DMS153 treated with DMSO at 0.1 percent for 48 hours (cell line): ENCODE measurements at regions not wholly inside any gene's neighbourhood (a gene's known extent, or its start where the extent isn't known, plus 50 kb on each side); places are given as distances from the start of the nearest gene placed in this dataset.
A peak's percentile ranks its signal among the peaks of the same experiment; 100 is the strongest.
"Not testable (repeated sequence)": the region's sequence is repeated elsewhere in the genome, so short reads cannot be mapped to it uniquely, and the experiment has no call there.

Experiments used
- DNase-seq: peaks from one replicate; lab custom pipeline; 2025; ENCODE audit not compliant: unreplicated experiment; lab: John Stamatoyannopoulos, UW

DNA sequence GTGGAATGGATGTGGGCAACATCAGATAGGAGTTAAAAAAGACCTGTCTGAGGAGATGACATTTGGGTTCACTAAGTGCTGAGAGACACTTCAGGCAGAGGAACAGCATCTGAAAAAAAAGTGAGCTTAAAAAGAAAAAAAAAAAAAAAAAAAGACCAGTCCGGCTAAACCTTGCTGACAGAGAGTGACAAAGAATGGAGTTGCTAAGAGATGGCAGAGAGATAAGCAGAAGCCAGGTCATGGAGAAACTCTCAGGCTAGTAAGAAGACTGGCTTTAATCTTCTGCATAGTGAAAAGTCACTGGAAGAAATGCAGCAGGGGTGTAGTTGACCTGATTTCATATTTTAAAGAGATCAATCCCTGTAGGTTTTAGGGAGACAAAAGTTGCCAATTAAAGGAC is 711.1 kb upstream of the SEMA3D start:
- DNase-seq, result no peak

DNA sequence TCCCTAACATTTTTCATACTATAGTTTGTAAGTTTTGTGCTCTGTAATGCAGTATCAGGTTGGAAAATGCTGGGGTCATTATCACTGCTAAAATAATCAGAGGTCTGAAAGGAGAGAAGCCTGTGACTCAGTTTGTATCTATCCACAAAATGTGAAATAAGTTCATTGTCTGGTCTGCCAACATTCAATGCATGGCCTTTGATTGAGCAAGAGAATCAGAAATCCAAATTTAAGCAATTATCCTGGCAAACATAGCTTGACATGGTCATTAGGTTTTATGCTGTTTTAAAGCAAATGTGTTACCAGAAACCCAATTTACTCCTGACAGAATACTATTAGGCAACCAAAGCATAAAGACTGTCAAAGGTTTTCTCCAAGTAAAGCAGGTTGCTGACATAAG is 709.7 kb upstream of the SEMA3D start:
- DNase-seq, result no peak

DNA sequence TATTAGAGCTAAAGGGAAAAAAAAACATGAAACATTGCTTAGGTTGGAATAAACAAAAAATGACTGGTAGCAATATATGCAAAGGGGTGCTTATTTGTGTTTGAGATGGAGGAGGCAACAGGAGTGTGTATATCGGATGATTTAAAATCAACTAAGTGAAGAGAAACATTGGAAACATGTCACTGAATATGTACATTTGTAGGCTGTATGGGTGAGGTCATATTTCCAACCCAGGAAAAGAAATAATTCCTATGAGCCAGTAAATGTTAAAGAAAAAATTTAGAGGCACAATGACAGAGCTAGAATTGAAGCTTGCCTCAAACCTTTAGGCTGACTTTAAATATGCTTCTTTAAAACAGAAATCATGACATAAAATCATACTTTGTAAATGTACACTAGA is 709.0 kb upstream of the SEMA3D start:
- no peak for DNase-seq

DNA sequence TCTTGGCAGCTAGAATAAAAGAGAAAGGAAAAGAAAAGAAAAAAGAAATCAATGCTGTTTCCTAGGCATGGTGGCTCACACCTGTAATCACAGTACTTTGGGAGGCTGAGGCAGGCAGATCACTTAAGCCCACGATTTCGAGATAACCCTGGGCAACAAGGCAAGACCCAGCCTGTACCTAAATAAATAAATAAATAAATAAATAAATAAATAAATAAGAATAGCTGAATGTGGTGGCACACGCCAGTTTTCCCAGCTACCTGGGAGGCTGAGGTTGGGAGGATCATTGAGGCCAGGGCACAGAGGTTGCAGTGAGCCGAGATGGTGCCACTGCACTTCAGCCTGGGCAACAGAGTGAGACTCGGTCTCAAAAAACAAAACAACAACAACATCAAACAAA is 705.0 kb upstream of the SEMA3D start:
- not testable (repeated sequence) for DNase-seq

DNA sequence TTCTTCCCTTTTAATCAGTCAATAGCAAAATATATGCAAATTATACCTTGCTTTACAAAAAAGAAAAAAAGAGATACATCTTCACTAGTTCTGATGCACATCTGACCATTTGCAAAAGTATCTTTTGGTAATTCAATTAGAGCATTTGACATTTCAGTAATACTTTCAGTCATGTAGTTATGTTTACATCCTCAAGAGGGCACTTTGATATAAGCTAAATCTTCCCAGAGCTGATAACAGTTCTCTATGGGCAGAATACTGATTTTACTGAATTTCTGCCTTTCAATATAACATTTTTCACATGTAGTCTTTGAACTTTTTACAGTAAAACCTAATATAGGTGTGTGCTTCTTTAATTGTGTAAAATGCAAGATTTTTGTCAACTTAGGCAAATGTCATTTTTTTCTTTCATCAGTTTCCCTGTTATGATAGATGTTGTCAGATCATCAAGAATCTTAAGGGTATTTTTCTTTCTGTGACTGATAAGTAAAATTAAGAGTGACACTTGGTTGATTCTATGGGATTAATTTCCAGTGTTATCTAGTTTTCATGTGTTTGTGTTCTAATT is 703.5 kb upstream of the SEMA3D start:
- peak; percentile 34 for DNase-seq

DNA sequence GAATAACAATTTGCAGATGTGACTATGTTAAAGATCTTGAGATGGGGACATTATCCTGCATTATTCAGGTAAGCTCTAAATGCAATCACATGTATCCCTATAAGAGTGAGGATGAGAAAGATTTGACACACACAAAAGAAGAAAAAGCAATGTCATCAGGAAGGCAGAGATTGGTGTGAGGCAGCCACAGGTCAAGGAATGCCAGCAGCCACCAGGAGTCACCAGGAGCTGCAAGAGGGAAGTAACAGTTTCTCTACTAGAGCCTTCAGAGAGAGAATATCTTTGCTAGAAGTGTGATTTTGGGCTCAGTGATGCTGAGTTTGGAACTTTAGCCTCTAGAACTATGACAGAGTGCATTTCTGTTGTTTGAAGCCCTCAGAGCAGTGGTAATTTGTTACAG is 700.3 kb upstream of the SEMA3D start:
- DNase-seq, result no peak

DNA sequence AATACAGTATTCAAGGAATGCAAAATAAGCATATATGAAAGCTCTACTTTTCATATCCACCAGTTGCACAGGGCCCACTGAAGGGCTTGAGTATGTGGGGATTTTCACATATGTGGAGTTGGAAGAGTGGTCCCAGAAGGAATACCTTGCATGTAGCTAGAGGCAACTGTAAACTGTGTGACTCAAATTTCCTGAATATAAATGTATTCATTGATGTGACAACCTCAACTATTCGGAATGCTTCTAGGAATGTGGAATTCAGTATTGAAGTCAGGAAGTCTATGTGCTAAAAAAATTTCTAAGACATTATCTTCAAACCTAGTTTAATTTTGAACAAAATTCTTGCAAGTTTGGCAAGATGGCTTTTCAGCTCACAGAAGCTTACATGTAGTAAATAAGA is 695.5 kb upstream of the SEMA3D start:
- no peak for DNase-seq

DNA sequence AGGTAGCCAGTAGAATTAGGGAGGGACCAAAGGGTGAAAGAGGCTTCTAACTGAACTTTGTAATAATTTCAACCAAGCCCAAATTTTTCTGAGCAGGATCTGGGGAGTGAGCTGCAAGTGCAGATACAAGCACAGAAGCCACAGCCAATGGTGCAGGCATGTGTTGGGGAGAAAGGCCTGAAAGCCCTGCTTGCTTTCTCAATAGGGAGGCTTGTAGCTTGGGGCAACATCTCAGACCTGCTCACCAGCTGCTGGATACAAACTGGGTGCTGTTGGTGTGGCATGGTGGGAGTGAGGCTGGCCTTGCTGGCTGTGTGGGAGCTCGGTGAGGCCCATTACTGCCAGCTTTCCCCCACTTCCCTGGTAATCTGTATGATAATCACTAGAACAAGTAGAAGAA is 688.5 kb upstream of the SEMA3D start:
- DNase-seq, result no peak

DNA sequence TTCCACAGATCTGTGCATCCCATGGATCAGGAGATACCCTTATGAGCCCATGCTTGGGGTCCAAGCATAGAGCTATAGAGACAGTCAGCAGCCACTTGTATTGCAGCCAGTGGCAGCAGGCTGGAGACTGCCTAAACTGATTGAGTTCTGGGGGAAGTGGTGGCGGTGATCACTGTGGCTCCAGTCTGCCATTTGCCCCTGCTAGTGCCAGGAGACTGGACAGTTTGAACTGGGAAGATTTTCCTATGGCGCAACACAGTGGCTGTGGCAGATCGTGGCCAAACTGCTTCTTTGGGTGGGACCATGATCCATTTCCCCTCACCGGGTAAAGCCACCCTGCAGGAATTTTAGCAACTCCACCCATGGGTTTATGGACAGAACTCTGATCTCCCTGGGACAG is 679.7 kb upstream of the SEMA3D start:
- DNase-seq, result no peak

DNA sequence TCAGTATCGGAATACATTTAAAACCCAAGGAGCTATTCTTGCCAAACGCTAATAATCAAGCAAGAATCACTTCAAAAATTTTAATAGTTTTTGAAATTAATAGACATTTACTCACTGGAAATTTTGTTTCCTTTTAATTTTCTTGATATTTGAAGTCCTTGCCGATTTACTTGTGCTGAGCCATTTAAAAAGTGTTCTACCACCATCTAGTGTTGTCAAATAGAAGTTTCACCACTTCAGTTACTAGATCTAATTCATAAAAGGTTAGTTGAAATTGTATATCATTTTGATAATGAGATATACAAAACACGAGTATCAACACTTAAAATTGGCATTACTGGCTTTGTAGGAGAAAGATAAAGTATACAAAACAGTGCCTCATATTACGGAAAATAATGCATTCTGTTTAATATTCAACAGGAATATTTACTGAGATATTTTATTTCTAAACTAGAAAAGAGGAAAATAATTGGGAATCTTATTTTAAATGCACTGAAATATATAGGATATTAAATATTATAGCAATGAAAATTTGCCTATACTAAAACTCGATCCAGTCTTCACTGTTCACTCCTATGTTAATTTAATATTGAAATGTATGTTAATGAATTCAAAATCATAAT is 664.8 kb upstream of the SEMA3D start:
- DNase-seq, result no peak

DNA sequence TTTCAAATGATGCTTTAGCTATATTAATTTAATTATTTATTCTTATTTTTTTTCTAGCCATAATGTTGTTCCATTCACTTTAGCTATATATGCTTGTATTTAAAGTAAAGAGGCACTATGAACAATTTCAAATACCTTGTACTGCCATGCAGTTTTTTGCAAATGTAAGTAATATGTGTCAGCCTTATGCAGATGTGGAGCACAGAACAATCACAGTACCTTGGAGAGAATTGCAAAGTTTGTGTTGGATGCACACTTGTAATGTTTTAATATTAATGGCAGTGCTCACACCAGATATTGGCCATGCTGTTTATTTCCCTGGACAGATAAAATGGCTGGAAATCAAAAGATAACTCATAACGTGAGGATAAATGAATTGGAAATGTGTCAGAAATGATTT is 663.5 kb upstream of the SEMA3D start:
- no peak for DNase-seq

DNA sequence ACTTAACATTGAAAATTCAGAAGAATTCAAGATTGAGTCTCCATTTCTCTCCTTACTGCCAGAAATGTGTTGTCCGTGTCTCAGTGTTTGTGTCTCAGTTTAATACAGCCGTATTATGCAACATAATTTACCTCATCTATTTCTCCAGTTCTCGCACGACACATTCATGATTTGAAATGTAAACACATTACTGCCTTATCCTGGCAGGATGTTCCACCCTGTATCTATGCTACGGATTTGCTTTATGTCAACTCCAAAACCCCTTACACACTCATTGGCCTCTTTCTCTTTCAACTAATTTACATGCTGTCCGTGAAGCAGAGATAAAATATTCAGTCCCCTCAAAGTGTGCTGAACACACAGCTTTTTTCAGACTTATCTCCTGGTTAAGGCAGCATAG is 653.7 kb upstream of the SEMA3D start:
- DNase-seq, result no peak

DNA sequence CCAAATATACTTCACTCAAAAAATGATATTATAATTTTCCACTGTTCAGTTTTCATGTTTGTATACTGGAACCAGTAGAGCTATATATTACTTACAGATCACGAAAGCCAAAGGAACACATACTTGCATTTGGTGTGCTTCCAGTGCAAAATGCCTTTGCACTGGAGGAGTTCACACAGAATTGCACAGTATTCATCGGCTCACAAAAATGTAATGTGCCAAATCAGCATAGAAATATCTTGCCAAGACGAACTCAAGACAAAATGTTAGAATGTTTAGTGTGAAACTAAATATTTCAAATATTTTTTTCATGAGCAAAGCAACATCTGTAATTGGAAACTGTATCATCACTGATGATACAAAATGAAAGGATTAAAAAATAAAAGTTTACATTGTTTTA is 646.2 kb upstream of the SEMA3D start:
- no peak for DNase-seq

DNA sequence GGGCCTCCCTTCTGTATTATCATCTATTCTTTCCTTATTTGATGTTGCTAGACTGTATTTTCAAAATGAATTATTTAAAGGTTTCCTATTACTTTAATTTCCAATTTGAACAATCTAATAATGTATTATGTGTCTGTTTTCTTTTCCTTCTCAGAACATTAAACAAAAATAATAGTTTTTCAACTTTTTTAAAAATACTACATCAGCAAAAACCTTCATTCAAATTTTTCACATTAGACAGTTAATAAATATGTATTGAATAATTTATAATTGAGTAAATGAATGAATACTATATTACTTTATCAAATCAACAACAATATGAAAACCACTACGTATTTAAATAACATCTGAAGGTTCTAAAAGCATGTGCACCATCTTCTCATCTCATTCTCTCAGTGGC is 644.1 kb upstream of the SEMA3D start:
- DNase-seq, result no peak

DNA sequence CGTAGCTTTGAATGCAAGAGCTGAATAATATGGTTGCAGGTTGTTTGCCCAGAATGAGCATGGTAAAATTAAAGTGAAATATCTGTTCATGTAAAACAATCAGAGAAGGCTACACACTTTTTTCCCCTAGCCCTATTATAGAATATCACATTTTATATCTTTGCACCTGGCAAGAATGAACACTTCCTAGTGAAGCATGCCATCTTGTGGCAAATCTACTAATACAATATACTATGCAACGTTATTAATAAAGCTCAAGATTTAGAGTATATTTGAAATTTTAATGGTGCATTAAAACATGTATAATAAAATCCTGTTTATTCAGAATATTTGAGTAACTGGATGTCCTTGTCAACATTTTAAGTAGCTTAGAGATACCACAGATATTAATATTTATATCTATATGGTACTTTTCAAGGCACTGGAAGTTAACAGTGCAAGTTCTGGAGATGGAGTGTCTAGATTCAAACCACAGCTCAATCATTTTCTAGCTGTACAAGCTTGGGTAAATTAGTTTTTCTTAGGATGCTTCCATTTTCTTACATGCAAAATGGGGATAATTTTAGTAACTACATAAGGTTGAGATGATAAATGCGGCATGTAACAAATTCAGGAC is 643.1 kb upstream of the SEMA3D start:
- no peak for DNase-seq

DNA sequence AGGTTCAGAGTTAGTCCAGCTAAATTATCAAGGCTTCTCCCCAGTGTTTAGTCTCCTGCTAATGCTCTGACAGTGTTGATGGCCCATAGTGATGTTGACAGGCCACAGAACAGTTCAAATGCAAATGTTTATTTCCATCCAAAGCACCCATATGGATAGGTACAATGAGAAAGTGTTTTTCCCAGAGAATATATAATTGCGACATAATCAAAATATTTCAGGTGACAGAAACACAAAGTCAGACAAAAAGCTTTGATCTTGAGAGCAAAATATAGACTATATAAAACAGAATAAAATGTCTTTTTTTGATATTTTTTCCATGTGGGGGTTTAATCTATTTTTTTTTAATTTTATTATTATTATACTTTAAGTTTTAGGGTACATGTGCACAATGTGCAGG is 642.3 kb upstream of the SEMA3D start:
- DNase-seq, result no peak

DNA sequence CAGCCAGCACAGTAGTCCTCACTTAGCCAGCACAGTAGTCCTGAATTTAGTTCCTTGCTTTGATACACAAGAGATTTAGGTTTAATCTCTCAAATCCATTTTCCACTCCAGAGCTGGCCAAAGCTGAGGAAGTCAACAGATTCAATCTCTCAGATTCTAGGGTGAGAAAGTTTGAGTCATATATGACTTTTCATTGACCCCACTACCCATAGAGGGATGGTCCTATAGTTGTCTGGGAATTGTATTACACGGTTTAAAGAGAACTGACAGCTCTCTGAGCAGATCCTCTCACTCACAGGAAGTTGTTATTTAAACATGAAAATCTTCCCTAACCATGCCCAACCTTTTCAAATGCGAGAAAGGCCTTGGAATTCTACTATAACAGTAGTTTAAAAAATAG is 641.8 kb upstream of the SEMA3D start:
- DNase-seq, result no peak

DNA sequence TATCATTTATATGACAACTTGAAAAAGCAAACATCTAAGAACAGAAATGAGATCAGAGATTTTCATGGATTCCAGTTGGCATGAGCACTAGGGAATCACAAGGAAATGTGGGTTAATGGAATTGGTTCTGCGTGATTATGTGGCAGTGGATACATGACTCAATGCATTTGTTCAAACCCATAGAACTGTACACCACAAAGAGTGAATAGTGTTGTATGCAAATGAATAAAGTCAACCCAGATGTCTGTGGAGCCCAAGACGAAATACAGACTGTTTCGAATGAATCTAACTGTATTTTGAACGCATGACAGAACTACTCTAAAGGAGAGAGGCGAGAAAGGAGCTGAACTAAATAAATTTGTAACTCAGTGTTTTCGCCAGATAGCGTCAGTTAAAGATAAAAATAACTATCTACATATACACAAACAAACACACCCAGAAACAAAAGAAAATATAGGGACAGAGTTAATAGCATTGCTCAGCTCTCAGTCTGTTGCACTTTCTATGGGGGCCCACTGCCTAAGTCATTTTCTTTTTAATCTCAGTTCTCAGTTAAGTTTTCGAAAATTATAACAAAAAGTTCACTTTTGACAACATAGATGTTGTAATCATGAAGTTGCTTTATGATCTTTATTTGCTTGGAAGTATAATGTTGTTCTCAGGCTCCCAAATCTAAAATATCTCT is 636.7 kb upstream of the SEMA3D start:
- DNase-seq, result no peak

DNA sequence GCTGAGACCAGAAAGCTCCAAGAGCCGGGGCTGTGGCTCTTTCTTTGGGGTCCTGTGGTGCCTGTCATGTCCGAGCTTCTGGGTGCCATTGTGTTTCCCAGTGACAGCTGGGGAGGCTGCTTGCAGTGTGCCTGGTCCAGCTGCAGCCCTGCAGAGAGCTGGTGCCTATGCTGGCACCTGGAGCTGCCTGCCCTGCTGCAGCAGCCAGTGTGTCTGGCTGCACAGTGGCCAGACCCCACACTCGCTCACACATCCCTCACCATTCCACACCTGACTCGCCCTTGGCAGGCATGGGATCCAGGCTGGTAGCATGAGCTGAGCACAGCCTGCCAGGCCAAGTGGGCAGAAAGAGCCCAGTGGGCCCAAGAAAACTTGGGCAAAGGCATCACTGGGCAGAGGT is 635.1 kb upstream of the SEMA3D start:
- DNase-seq, result no peak

DNA sequence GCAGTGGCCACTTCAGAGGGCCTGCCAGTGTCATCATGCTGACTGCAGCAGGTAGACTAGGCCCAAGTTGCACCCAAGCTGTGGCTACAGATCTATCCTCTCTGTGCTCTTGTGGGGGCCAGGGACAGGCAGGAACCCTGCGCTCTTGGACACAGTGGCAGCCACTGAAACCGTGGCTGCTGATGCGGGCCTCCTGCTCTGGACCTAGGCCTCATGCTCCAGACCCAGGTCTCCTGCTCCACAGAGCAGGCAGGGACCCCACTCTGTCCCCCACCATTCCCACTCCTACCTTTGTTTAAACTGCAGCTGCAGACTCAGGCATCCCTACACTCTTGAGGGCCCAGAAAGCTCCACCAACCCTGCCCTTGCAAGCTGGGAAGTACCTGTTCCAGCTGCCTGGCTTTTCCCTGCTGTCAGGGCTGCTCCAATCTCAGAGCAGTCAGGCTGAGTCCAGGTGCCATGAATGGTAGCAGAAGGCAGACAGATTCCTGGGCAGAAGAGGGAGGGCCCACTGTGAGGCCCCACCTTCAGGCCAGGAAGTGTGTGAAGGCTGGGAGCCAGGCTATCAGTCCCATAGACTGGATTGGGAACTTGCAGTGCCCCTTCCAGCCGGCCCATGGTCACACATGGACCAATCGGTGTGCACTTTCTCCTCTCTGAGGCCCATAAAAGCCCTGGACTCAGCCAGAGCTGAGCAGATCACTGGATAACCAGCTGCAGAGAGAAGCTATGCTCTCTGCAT is 634.0 kb upstream of the SEMA3D start:
- DNase-seq, result no peak

DNA sequence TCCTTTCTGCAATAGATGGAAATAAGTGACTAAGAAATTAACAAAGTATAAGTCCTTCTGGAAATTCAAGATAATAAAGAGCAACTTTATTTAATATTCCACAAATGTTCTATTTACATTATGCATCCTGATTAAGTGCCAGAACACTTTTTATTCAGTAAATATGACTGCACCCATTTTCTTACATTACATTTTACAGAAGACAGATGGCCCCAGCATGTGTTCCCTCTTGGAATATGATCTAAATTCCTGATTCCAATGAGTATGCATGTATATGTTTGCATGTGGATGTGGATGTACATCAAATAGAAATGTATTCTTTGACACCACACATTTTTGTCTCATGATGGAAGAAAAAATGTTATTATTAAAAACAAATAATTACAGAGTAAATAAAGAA is 628.7 kb upstream of the SEMA3D start:
- no peak for DNase-seq

DNA sequence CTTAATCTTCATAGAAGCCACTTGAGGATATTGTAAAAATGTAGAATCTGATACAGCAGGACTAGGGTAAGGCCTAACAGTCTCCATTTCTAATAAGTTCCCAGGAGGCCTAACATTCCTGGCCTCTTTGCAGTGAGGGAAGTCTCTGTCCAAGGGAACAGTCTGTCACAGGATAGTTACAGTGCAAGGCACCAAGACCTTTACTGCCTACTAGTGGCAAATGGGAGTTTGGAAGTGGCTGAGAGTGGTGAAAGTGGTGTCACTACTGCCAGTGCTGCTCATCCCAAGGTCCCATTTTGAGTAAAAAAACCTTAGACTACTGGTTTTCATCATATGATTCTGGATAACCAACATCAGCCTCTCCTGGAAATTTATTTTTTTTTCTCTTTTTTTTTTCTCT is 619.5 kb upstream of the SEMA3D start:
- no peak for DNase-seq
